Naive B cell (primary cell): ENCODE measurements at regions not wholly inside any gene's neighbourhood (a gene's known extent, or its start where the extent isn't known, plus 50 kb on each side); places are given as distances from the start of the nearest gene placed in this dataset.

Source experiments
- ATAC-seq, 2 donors: fragments of 150-1000 bp; cut with Tn5 transposase; 2 replicates each; pipeline ENCODE4 v1.10.0; 2021; ENCODE audit warnings: low read depth in 2 of 2, mild to moderate bottlenecking in 2 of 2, moderate library complexity in 2 of 2
- DNase-seq: peaks from one replicate; pipeline ENCODE4 v3.0.0; 2022
- H3K27ac Mint-ChIP-seq, 6 donors: one replicate each; pipeline ENCODE4 v1.8.0; 2020 to 2022; ENCODE audit warnings: mild to moderate bottlenecking in 6 of 6, mixed read lengths in 6 of 6, moderate library complexity in 5 of 6, inconsistent platforms in 2 of 6
- H3K27me3 Mint-ChIP-seq, 3 donors: one replicate each; pipeline ENCODE4 v1.8.0; 2021 to 2022; ENCODE audit warnings: mixed read lengths in 3 of 3, mild to moderate bottlenecking in 1 of 3
- H3K36me3 Mint-ChIP-seq, 2 donors: one replicate each; pipeline ENCODE4 v1.8.0; 2020 to 2022; ENCODE audit warnings: mixed read lengths in 2 of 2, inconsistent platforms in 1 of 2, mild to moderate bottlenecking in 1 of 2
- H3K4me1 Mint-ChIP-seq, 3 donors: one replicate each; pipeline ENCODE4 v1.8.0; 2020 to 2022; ENCODE audit warnings: mixed read lengths in 3 of 3, inconsistent platforms in 1 of 3, mild to moderate bottlenecking in 1 of 3, moderate library complexity in 1 of 3
- H3K4me3 Mint-ChIP-seq, 8 donors: one replicate each; pipeline ENCODE4 v1.8.0; 2020 to 2022; ENCODE audit warnings: mild to moderate bottlenecking in 8 of 8, mixed read lengths in 8 of 8, moderate library complexity in 8 of 8, inconsistent platforms in 2 of 8
- H3K9me3 Mint-ChIP-seq, 7 donors: one replicate each; pipeline ENCODE4 v1.8.0; 2020 to 2022; ENCODE audit warnings: mixed read lengths in 7 of 7, mild to moderate bottlenecking in 5 of 7, inconsistent platforms in 2 of 7, moderate library complexity in 1 of 7

DNA sequence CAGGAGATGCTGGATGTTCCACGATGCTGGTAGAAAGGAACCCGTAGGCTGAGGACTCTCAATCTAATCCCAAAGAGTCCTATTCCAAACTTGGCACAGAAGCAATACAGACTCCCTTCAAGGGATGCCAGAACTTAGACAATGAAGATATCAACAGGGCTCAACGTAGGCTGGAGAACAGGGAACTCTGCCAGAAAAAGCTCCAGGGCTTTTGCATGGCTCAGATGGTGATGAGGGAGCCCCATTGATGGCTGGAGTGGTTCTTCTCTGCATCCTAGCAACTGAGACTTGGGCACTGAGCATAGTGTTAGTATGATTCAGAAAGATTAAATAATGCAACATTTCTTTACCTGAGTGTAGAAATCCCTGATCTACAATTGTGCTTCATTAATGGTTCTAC is 117.2 kb upstream of the NCK2 start:
- H3K27ac Mint-ChIP-seq, result no peak overlapping the region

DNA sequence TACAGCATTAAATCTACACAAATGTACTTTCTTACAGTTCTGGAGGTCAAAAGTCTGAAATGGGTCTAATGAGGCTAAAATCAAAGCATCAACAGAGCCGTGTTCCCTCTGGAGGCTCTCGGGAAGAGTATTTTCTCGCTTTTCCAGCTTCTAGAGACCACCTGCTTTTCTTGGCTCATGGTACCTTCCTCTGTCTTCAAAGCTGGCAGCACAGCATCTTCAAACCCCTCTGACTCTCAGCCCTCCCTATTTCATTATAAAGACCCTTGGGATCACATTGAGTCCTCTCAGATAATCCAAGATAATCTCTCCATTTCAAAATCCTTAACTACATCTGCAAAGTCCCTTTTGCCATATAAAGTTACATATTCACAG is 117.8 kb upstream of the NCK2 start:
- Mint-ChIP-seq H3K27ac (peak overlapping the region in 2 of 6 donors; percentile 15 to 73), H3K4me1 (peaks cover 14 to 16% (median 15%) of the 10 kb centered on the region in 3 donors)
- no peak for ATAC-seq

More for the DNA sequence above, 117.2 kb upstream of the NCK2 start:
- DNase-seq, result no peak
- Mint-ChIP-seq H3K9me3 (peaks cover 0 to 10% (median 0%) of the 10 kb centered on the region in 7 donors), H3K4me3 (no peak overlapping the region), H3K36me3 (peaks cover 0 to 8% of the 10 kb centered on the region in 2 donors), H3K4me1 (peaks cover 14 to 16% (median 15%) of the 10 kb centered on the region in 3 donors), H3K27me3 (peaks cover 13 to 37% (median 22%) of the 10 kb centered on the region in 3 donors)
- ATAC-seq, result no peak

DNA sequence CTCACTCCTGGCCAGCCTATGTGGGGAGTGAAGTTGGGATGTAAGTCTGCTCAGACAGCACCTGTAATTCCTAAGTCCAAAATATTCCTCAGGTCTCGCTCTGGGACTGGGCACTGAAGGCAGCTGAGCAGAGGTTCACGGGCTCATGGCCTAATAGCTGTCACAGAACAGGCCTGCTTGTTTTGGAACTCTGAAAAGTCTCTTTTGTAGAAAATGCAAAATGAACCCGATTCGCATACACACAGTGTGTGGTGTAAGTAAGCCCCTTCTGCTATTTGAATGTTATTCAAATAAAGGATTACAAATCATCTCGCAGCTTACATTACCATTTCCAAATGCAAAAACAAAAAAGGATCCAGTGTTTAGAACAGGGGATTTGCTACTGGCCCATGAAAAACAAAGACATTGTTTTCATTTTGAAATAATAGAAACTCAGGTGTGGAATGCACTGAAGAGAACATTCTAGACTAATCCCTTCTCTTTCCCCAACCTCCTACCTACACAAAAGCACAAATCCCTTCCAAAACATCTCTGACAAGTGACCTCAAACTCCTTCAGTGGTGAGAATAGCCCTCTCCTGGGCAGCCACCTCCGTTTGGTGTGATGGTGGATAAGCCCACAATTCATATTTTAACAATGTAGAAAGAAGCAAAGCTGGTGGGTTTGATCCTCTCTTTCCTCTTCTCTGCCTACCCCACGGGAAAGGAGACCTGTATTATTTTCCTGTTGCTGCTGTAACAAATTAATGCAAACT is 118.3 kb upstream of the NCK2 start:
- DNase-seq (no peak), ATAC-seq (no peak)
- peaks cover 0 to 10% (median 1%) of the 10 kb centered on the region in 7 donors for H3K9me3 Mint-ChIP-seq
- peak overlapping the region in 3 of 6 donors; percentile 15 to 73 (median 60) for H3K27ac Mint-ChIP-seq
- peaks cover 13 to 42% (median 22%) of the 10 kb centered on the region in 3 donors for H3K27me3 Mint-ChIP-seq
- H3K4me3 Mint-ChIP-seq, result peak overlapping the region in 2 of 8 donors; percentile 1 to 11
- H3K4me1 Mint-ChIP-seq, result peaks cover 14 to 16% (median 15%) of the 10 kb centered on the region in 3 donors
- peaks cover 0 to 8% of the 10 kb centered on the region in 2 donors for H3K36me3 Mint-ChIP-seq

More for the DNA sequence above, 117.8 kb upstream of the NCK2 start:
- peaks cover 0 to 10% (median 1%) of the 10 kb centered on the region in 7 donors for H3K9me3 Mint-ChIP-seq
- H3K36me3 Mint-ChIP-seq, result peaks cover 0 to 8% of the 10 kb centered on the region in 2 donors
- DNase-seq, result no peak
- H3K4me3 Mint-ChIP-seq, result no peak overlapping the region
- H3K27me3 Mint-ChIP-seq, result peaks cover 13 to 42% (median 22%) of the 10 kb centered on the region in 3 donors

- Mint-ChIP-seq H3K27me3 (peaks cover 14 to 47% (median 22%) of the 10 kb centered on the region in 3 donors), H3K27ac (peak overlapping the region in 2 of 6 donors; percentile 60 to 71), H3K9me3 (peaks cover 0 to 10% (median 1%) of the 10 kb centered on the region in 7 donors), H3K4me1 (peaks cover 14 to 16% (median 15%) of the 10 kb centered on the region in 3 donors), H3K4me3 (peak overlapping the region in 1 of 8 donors; percentile 34), H3K36me3 (peaks cover 0 to 8% of the 10 kb centered on the region in 2 donors)
- ATAC-seq (peak; percentile 42 to 52), DNase-seq (no peak)
Observed at GRCh38 chr2:105625632-105626031, 119.1 kb upstream of the NCK2 start.

GRCh38 chr2:105621038-105621437 is 123.7 kb upstream of the NCK2 start:
- H3K27ac Mint-ChIP-seq, result no peak overlapping the region
- H3K4me1 Mint-ChIP-seq, result peaks cover 9 to 14% (median 14%) of the 10 kb centered on the region in 3 donors
- peaks cover 6 to 26% (median 15%) of the 10 kb centered on the region in 3 donors for H3K27me3 Mint-ChIP-seq
- no peak for ATAC-seq
- H3K4me3 Mint-ChIP-seq, result no peak overlapping the region
- no peak for DNase-seq
- peaks cover 0 to 5% of the 10 kb centered on the region in 2 donors for H3K36me3 Mint-ChIP-seq
- peaks cover 0 to 10% (median 0%) of the 10 kb centered on the region in 7 donors for H3K9me3 Mint-ChIP-seq

- peaks cover 0 to 2% (median 0%) of the 10 kb centered on the region in 7 donors for H3K9me3 Mint-ChIP-seq
- peak overlapping the region in 1 of 8 donors; percentile 12 for H3K4me3 Mint-ChIP-seq
- DNase-seq, result no peak
- H3K36me3 Mint-ChIP-seq, result peaks cover 0 to 5% of the 10 kb centered on the region in 2 donors
- no peaks in the 10 kb centered on the region for H3K4me1 Mint-ChIP-seq
- ATAC-seq, result no peak
- H3K27ac Mint-ChIP-seq, result peak overlapping the region in 1 of 6 donors; percentile 25
- peaks cover 6 to 26% (median 7%) of the 10 kb centered on the region in 3 donors for H3K27me3 Mint-ChIP-seq
Observed at GRCh38 chr2:105618351-105618659, 126.4 kb upstream of the NCK2 start.

DNA sequence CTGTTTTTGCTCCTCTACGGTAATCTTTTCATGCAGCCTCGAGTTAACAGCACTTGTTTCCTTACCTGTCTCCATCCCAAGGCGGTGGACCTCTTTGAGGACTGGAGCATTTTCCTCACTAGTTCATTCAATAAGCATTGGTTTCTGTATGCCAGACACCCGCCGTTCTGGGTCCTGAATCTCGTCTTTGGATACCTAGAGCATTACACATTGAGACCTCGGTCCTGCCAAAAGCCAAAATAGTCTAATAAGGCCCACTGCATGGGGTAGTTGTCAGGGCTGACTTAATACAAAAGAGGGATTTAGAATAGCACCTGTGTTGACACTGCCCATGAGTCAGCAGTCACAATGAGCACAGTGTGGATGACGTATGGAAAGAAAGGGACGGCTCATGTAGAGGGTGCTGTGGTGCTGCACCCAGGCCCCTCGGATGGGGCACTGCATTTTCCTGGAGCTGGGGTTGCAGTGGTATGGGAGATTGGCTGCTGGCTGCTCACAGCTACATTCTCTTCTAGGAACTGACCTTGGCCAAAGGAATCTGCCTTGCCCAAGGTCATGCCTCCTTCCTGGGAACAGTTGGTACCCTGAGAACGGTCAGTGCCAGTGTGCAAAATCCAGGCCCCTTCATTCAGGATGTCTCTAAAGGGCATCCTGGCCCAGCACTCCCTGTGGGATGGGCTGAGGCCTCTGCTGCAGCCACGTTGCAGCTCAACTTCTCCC is 126.9 kb upstream of the NCK2 start:
- no peak for ATAC-seq
- Mint-ChIP-seq H3K4me3 (no peak overlapping the region), H3K9me3 (peaks cover 0 to 2% (median 0%) of the 10 kb centered on the region in 7 donors), H3K4me1 (no peaks in the 10 kb centered on the region), H3K27ac (peak overlapping the region in 2 of 6 donors; percentile 10 to 38), H3K36me3 (peaks cover 0 to 5% of the 10 kb centered on the region in 2 donors), H3K27me3 (peaks cover 6 to 26% (median 7%) of the 10 kb centered on the region in 3 donors)
- DNase-seq, result no peak

- ATAC-seq (no peak), DNase-seq (no peak)
- Mint-ChIP-seq H3K27ac (no peak overlapping the region), H3K4me3 (no peak overlapping the region), H3K9me3 (no peaks in the 10 kb centered on the region), H3K36me3 (peaks cover 0 to 5% of the 10 kb centered on the region in 2 donors), H3K4me1 (no peaks in the 10 kb centered on the region), H3K27me3 (peaks cover 2 to 13% (median 7%) of the 10 kb centered on the region in 3 donors)
Observed at GRCh38 chr2:105615305-105615704, 129.4 kb upstream of the NCK2 start.

- H3K27me3 Mint-ChIP-seq, result no peaks in the 10 kb centered on the region
- no peaks in the 10 kb centered on the region for H3K4me1 Mint-ChIP-seq
- DNase-seq (no peak), ATAC-seq (no peak)
- peak overlapping the region in 1 of 6 donors; percentile 35 for H3K27ac Mint-ChIP-seq
- no peak overlapping the region for H3K4me3 Mint-ChIP-seq
- H3K36me3 Mint-ChIP-seq, result no peaks in the 10 kb centered on the region
- no peaks in the 10 kb centered on the region for H3K9me3 Mint-ChIP-seq
Observed at GRCh38 chr2:105611811-105612424, 132.8 kb upstream of the NCK2 start.

DNA sequence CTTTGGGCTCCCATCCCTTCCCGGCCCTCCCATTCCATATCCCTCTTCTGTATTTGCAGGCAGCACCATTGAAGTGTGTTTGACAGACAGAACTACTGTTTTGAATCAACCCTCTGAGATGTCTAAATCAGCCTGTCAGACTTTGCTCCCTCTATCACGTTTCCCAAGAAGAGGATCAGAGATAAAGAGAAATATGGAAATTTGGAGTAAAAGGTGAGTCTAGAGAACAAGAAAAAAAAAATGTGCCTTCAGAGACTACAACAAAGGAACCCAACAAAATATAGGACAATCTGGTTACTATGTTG is 133.4 kb upstream of the NCK2 start:
- Mint-ChIP-seq H3K9me3 (no peaks in the 10 kb centered on the region), H3K27me3 (no peaks in the 10 kb centered on the region), H3K36me3 (no peaks in the 10 kb centered on the region), H3K4me3 (peak overlapping the region in 1 of 8 donors; percentile 80), H3K4me1 (no peaks in the 10 kb centered on the region), H3K27ac (no peak overlapping the region)
- ATAC-seq (no peak), DNase-seq (no peak)

DNA sequence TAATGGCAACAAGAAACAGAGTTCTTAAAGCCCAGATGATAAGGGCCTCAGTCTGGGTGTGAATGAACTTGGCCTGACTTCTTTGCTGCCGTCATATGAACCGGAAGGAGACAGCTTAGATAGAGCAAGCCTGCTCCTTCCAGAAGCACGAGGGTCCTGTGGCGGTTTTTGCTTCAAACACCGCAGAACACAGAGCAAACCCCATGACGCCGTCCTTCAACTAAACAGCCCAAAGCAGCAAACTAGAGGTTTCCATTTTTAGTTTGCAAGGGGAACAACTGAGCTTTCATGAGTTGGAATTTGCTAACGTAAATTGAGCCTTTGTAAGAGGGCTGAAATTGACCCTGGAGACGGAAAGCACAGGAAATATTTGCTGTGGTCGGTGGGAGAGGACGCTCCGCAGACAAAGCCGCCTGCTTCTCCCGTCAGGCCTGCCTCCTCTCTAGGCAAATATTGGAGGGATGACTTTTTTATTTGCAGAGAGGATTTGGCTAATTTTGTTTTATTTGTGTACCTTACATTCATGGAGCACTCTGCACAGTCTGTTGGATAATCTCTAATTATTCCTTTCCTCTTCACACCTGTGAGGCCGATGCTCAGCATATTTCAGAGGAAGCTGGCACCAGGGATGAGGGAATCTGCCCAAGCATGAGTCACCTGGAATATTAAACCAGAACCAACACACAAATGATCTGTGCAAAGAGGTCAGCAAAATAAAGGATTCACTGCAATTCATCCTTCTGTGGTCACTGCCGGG is 134.0 kb upstream of the NCK2 start:
- Mint-ChIP-seq H3K27ac (no peak overlapping the region), H3K9me3 (no peaks in the 10 kb centered on the region), H3K4me1 (no peaks in the 10 kb centered on the region), H3K4me3 (peak overlapping the region in 1 of 8 donors; percentile 80), H3K36me3 (no peaks in the 10 kb centered on the region), H3K27me3 (no peaks in the 10 kb centered on the region)
- DNase-seq (no peak), ATAC-seq (no peak)

DNA sequence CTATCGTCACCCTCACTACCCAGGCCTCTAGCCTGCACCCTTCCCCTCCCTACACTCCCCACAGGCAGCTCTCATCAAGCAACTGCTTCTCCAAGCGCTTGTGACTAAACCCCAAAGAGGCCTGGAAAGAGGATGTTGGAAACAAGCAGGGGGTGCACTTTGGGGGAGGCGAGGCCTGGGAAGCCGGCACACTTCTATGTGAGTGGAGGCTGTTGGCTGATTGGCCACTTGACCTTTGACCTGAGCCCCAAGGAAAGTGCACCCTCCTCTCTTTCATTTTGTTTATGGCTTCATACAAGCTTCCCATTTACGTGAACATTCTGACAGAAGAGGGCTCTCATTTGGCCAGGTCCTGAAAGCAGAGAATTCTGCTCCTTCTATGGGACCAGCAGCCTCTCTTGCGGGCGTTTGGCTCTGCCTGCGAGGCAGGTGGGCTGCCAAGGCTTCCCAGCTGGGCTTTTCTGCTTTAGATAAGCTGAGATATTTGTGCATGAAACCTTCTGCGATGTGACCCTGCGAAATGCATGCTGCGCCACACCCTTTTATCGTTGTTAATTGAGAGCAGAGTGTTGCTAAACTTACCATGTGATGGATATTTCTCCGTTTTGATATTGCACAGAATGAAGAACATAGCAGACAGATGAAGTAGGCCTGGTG is 134.8 kb upstream of the NCK2 start:
- Mint-ChIP-seq H3K9me3 (no peaks in the 10 kb centered on the region), H3K4me3 (no peak overlapping the region), H3K27me3 (no peaks in the 10 kb centered on the region), H3K4me1 (no peaks in the 10 kb centered on the region), H3K27ac (peak overlapping the region in 1 of 6 donors; percentile 84), H3K36me3 (no peaks in the 10 kb centered on the region)
- DNase-seq (no peak), ATAC-seq (no peak)
